ENCODE measurements at regions not wholly inside any gene's neighbourhood (a gene's known extent, or its start where the extent isn't known, plus 50 kb on each side); places are given as distances from the start of the nearest gene placed in this dataset.

GRCh38 chr6:92791403-92791802 lies 628.0 kb downstream of the EPHA7 start:
- no peak for DNase-seq

- peak; percentile 12 for DNase-seq
Observed at GRCh38 chr6:92790381-92790780, 629.0 kb downstream of the EPHA7 start.

- DNase-seq, result no peak
Observed at GRCh38 chr6:92784235-92784634, 635.1 kb downstream of the EPHA7 start.

- DNase-seq, result peak; percentile 92
Observed at GRCh38 chr6:92779746-92780145, 639.6 kb downstream of the EPHA7 start.

- peak; percentile 41 for DNase-seq
Observed at GRCh38 chr6:92777146-92777740, 642.1 kb downstream of the EPHA7 start.

- DNase-seq, result no peak
Observed at GRCh38 chr6:92770540-92770939, 648.8 kb downstream of the EPHA7 start.

GRCh38 chr6:92767101-92767500 lies 652.3 kb downstream of the EPHA7 start:
- no peak for DNase-seq

- no peak for DNase-seq
Observed at GRCh38 chr6:92763680-92764079, 655.7 kb downstream of the EPHA7 start.

GRCh38 chr6:92763274-92763584 lies 656.1 kb downstream of the EPHA7 start:
- no peak for DNase-seq

- DNase-seq, result no peak
Observed at GRCh38 chr6:92762443-92763273, 656.7 kb downstream of the EPHA7 start.

- DNase-seq, result no peak
Observed at GRCh38 chr6:92759178-92759577, 660.2 kb downstream of the EPHA7 start.

GRCh38 chr6:92757925-92758324 lies 661.4 kb downstream of the EPHA7 start:
- DNase-seq, result no peak

- no peak for DNase-seq
Observed at GRCh38 chr6:92756912-92757311, 662.4 kb downstream of the EPHA7 start.

- no peak for DNase-seq
Observed at GRCh38 chr6:92753956-92754355, 665.4 kb downstream of the EPHA7 start.

GRCh38 chr6:92752114-92752513 lies 667.2 kb downstream of the EPHA7 start:
- DNase-seq, result no peak

GRCh38 chr6:92748131-92748530 lies 671.2 kb downstream of the EPHA7 start:
- DNase-seq, result no peak

- DNase-seq, result no peak
Observed at GRCh38 chr6:92737983-92738382, 681.4 kb downstream of the EPHA7 start.

GRCh38 chr6:92723390-92723931 lies 695.9 kb downstream of the EPHA7 start:
- no peak for DNase-seq

GRCh38 chr6:92719773-92720172 lies 699.6 kb downstream of the EPHA7 start:
- no peak for DNase-seq

- DNase-seq, result no peak
Observed at GRCh38 chr6:92716638-92717037, 702.7 kb downstream of the EPHA7 start.

- no peak for DNase-seq
Observed at GRCh38 chr6:92715991-92716390, 703.4 kb downstream of the EPHA7 start.

GRCh38 chr6:92714346-92714745 lies 705.0 kb downstream of the EPHA7 start:
- no peak for DNase-seq

- no peak for DNase-seq
Observed at GRCh38 chr6:92710048-92710447, 709.3 kb downstream of the EPHA7 start.

- no peak for DNase-seq
Observed at GRCh38 chr6:92708945-92709344, 710.4 kb downstream of the EPHA7 start.

GRCh38 chr6:92708270-92708669 lies 711.1 kb downstream of the EPHA7 start:
- no peak for DNase-seq
